Erythroblast (primary cell): ENCODE measurements at regions not wholly inside any gene's neighbourhood (a gene's known extent, or its start where the extent isn't known, plus 50 kb on each side); places are given as distances from the start of the nearest gene placed in this dataset.

ENCODE experiments used
- GATA1 ChIP-seq: IDR thresholded peaks from 2 replicates; pipeline ENCODE4 v1.6.1; 2011; ENCODE audit warnings: low read depth, mild to moderate bottlenecking, control low read depth, low read length, moderate library complexity
- POLR2A ChIP-seq: IDR thresholded peaks from 2 replicates; pipeline ENCODE4 v1.6.1; 2011; ENCODE audit warnings: mild to moderate bottlenecking, low read length

DNA sequence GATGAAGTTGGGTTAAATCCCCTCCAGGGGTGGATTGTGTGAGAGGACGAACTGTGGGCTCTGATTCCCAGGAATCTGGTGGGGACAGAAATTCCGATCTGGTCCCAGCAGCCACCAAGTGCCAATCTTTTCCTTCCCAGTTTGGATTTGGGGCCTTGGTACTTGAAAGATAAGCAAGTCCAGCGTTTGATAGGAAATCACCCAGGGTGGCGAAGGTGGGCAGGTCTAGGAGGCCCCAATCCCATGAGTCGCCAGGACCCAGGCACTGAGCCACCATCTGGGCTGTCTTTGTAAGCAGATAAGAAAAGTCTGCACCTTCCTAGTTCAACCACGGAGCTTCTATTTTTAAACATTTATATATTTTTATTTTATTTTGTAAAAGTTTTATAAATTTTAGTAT is 122.6 kb upstream of the LSM8 start:
- TF ChIP-seq POLR2A (no peak), GATA1 (no peak)
